ENCODE measurements at regions not wholly inside any gene's neighbourhood (a gene's known extent, or its start where the extent isn't known, plus 50 kb on each side); places are given as distances from the start of the nearest gene placed in this dataset.
"Not testable (repeated sequence)": the region's sequence is repeated elsewhere in the genome, so short reads cannot be mapped to it uniquely, and the experiment has no call there.

- Histone ChIP-seq H3K27ac (no peak overlapping the region), H3K36me3 (no peaks in the 10 kb centered on the region), H3K4me3 (no peak overlapping the region), H3K4me1 (no peaks in the 10 kb centered on the region), H3K9me3 (no peaks in the 10 kb centered on the region), H3K27me3 (no peaks in the 10 kb centered on the region)
- TF ChIP-seq EP300 (IDR thresholded peaks at IDR 0.05) (no peak), CTCF (IDR thresholded peaks at IDR 0.05) (no peak), POLR2A (IDR thresholded peaks at IDR 0.05) (no peak)
- DNase-seq (ENCODE audit: low spot score in 2 of 2) = no peak
- 66 to 89% methylated on average over 6 of the region's 6 CpGs for WGBS, 2 donors
Observed at GRCh38 chr10:108616559-108617285, 1306.6 kb downstream of the XPNPEP1 start.

GRCh38 chr10:108615576-108616320 is 1307.6 kb downstream of the XPNPEP1 start:
- Histone ChIP-seq H3K27me3 (no peaks in the 10 kb centered on the region), H3K36me3 (no peaks in the 10 kb centered on the region), H3K27ac (no peak overlapping the region), H3K4me3 (no peak overlapping the region), H3K4me1 (no peaks in the 10 kb centered on the region), H3K9me3 (no peaks in the 10 kb centered on the region)
- no peak for TF ChIP-seq POLR2A (IDR thresholded peaks at IDR 0.05)
- TF ChIP-seq CTCF (IDR thresholded peaks at IDR 0.05) = no peak
- TF ChIP-seq EP300 (IDR thresholded peaks at IDR 0.05) = no peak
- DNase-seq (ENCODE audit: low spot score in 2 of 2) = no peak
- WGBS, 2 donors = 72 to 76% methylated on average over 3 of the region's 3 CpGs

GRCh38 chr10:108612485-108612884 is 1310.8 kb downstream of the XPNPEP1 start:
- Histone ChIP-seq H3K36me3 (no peaks in the 10 kb centered on the region), H3K9me3 (peaks cover 0 to 4% (median 0%) of the 10 kb centered on the region in 4 donors), H3K27me3 (no peaks in the 10 kb centered on the region), H3K4me1 (no peaks in the 10 kb centered on the region), H3K4me3 (no peak overlapping the region), H3K27ac (no peak overlapping the region)
- DNase-seq (ENCODE audit: low spot score in 2 of 2) = no peak
- WGBS, 2 donors = 52 to 63% methylated on average over 3 of the region's 3 CpGs
- TF ChIP-seq POLR2A (IDR thresholded peaks at IDR 0.05) (no peak), CTCF (IDR thresholded peaks at IDR 0.05) (no peak), EP300 (IDR thresholded peaks at IDR 0.05) (no peak)

DNA sequence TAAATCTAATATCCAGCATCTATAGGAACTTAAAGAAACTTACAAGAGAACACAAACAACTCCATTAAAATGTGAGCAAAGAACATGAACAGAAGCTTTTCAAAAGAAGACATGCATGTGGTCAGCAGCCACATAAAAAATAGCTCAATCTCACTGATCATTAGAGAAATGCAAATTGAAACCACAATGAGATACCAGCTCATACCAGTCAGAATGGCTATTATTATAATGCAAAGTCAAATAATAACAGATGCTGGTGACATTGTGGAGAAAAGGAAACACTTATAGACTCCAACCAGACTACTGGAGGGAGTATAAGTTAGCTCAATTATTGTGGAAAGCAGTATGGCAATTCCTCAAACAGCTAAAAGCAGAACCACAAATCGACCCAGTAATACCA is 1314.5 kb downstream of the XPNPEP1 start:
- no peak for TF ChIP-seq EP300 (IDR thresholded peaks at IDR 0.05)

DNA sequence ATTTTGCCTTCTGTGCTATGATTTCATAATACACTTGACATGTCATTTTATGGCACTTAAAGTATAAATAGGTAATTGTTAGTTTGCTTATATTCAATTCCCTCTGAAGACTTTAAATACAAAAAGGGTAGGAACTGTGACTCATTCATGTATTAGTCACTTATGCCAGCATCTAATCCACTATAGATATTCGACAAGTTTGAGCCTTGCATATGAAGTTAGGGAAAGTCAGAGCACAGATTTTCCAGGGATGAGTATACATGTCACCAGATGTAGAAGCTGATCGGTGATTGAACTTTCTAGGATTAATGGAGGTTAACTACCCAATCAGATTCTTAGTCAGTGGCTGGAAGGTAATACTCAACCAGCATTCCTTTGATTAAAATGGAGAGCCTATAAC is 1321.5 kb downstream of the XPNPEP1 start:
- WGBS, 2 donors = 75 to 80% methylated on average over 2 of the region's 2 CpGs

More for the DNA sequence above, 1314.5 kb downstream of the XPNPEP1 start:
- no peak overlapping the region for H3K4me3 ChIP-seq
- peaks cover 0 to 11% (median 0%) of the 10 kb centered on the region in 4 donors for H3K9me3 ChIP-seq
- 50 to 52% methylated on average over 1 of the region's 1 CpG for WGBS, 2 donors
- H3K27ac ChIP-seq = no peak overlapping the region
- no peaks in the 10 kb centered on the region for H3K36me3 ChIP-seq
- DNase-seq (ENCODE audit: low spot score in 2 of 2) = no peak
- no peaks in the 10 kb centered on the region for H3K4me1 ChIP-seq
- no peaks in the 10 kb centered on the region for H3K27me3 ChIP-seq

GRCh38 chr10:108600511-108600910 is 1322.8 kb downstream of the XPNPEP1 start:
- not testable (repeated sequence) for H3K9me3 ChIP-seq; H3K27me3 ChIP-seq; H3K4me3 ChIP-seq; H3K4me1 ChIP-seq; H3K27ac ChIP-seq; DNase-seq (ENCODE audit: low spot score in 2 of 2); H3K36me3 ChIP-seq
- 67 to 72% methylated on average over 4 of the region's 4 CpGs for WGBS, 2 donors

More for the DNA sequence above, 1321.5 kb downstream of the XPNPEP1 start:
- peaks cover 0 to 3% (median 0%) of the 10 kb centered on the region in 4 donors for H3K9me3 ChIP-seq
- no peaks in the 10 kb centered on the region for H3K4me1 ChIP-seq
- TF ChIP-seq POLR2A (IDR thresholded peaks at IDR 0.05) (no peak), CTCF (IDR thresholded peaks at IDR 0.05) (no peak), EP300 (IDR thresholded peaks at IDR 0.05) (no peak)
- no peak overlapping the region for H3K4me3 ChIP-seq
- H3K36me3 ChIP-seq = no peaks in the 10 kb centered on the region
- no peak overlapping the region for H3K27ac ChIP-seq
- no peaks in the 10 kb centered on the region for H3K27me3 ChIP-seq
- DNase-seq (ENCODE audit: low spot score in 2 of 2) = no peak

DNA sequence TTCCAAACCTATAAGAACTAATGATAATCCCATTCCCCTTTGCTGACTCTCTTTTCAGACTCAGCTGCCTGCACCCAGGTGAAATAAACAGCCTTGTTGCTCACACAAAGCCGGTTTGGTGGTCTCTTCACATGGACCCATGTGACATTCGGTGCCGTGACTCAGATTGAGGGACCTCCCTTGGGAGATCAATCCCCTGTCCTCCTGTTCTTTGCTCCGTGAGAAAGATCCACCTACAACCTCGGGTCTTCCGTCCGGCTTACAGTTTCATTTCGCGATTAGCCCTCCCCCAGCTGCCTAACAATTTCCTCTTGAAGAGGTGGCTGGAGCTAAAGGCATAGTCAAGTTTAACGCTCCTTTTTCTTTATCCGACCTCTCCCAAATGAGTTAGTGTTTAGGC is 1324.0 kb downstream of the XPNPEP1 start:
- DNase-seq (ENCODE audit: low spot score in 2 of 2) = not testable (repeated sequence)
- WGBS, 2 donors = 41 to 56% methylated on average over 11 of the region's 11 CpGs

More for the DNA sequence above, 1324.0 kb downstream of the XPNPEP1 start:
- not testable (repeated sequence) for H3K4me1 ChIP-seq, H3K4me3 ChIP-seq, H3K36me3 ChIP-seq, H3K27ac ChIP-seq, H3K9me3 ChIP-seq, H3K27me3 ChIP-seq

All from tibial nerve (tissue), 4 donors.